GM19372 (cell line): ENCODE measurements at regions not wholly inside any gene's neighbourhood (a gene's known extent, or its start where the extent isn't known, plus 50 kb on each side); places are given as distances from the start of the nearest gene placed in this dataset.

Source experiments
- ATAC-seq: cut with Tn5 transposase; IDR thresholded peaks from one replicate; pipeline ENCODE4 v1.9.1; 2021; ENCODE audit warnings: mild to moderate bottlenecking, low read depth, moderate library complexity; ENCODE audit not compliant: unreplicated experiment

DNA sequence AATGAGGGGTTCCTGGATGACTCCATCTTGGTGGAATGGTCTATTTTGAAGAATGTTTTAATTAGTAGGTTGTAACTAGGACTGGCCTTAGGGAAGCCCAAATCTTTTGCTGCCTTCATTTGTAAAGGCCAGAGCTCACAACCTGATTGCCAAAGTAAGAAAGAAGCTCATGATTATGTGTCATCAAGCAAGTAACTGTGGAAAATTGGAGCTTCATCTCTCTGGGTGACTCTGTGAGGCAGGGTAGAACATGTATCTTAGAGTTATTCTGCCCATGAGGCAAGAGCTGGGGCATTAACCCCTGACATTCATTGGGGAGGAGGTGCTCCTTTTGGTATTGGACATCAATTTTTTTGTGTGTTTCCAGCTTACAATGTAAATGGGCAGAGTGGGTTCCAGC, 273.9 kb upstream of the JAG1 start:
- ATAC-seq, result no peak

DNA sequence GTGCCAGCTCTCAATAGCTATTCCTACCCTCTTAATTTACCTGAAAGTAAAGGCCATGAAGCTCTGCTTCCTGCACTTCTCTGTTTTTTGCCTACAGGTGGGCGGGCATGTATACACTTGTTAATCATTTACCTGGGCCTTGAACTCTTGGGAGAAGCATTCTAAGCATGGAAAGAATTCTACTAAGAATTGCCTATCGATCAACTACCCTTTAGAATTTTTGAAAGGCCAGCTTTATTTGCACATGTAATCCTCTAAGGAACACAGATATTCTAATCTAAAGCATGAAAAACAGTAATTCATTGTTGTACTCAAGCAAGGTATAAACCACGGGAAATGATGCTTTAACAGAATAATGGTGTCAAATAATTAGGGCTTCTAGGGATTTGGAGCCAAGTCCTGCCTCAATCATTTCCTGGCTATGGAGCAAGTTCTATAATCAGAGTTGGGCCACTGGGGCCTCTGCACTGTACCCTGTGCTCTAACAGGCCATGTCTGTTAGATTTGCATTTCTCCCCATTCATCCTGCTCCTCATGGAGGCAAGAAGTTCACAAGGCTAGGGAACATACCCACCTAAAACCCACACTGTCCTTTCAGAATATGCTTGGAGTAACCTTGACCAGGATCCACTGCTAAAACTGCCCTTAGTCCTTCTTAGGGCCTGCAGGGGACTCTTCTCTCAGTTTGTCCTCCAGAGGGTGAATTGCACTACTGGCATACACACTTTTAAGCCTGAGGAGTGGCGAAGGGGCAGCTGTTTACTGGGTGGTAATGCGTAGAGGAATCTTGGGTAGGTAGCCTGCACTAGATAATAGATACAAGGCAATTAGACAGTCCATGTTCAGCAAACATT, 276.4 kb upstream of the JAG1 start:
- ATAC-seq, result no peak

DNA sequence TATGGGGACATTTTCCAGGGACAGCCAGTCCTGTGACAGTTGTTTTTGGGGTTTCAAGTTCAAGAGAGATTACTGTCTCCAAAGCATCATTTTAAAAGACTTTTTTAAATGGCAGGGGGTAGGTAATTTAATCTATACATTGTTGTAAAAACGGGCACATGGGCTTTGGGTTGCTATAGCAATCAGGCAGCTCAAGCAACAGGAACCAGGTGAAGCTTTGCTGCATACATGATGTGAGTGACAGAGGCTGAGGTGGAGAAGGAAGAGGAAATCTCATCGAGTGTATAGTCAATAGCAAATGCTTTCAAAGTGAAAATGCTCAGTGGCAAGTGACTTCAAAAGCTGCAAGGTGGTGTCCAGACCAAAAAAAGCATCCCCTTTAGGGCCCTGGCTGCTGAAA, 277.4 kb upstream of the JAG1 start:
- no peak for ATAC-seq

DNA sequence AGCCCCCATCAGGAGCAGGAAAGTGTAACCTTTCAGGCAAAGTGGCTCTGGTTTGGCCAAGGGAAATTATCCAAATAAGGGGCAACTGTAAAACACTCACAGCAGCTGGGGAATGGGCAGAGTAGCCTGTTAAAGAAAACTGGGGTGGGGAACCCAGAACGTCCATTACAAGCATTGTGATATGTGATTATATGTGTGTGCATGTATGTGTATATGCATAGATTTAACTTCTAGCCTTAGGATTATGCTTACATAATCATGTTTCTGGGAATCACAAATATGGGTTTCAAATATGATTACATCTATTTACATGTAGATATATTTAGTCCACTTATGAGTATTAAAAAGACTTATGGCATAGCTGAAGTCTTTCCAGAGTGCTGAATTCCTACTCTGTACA, 278.1 kb upstream of the JAG1 start:
- no peak for ATAC-seq

DNA sequence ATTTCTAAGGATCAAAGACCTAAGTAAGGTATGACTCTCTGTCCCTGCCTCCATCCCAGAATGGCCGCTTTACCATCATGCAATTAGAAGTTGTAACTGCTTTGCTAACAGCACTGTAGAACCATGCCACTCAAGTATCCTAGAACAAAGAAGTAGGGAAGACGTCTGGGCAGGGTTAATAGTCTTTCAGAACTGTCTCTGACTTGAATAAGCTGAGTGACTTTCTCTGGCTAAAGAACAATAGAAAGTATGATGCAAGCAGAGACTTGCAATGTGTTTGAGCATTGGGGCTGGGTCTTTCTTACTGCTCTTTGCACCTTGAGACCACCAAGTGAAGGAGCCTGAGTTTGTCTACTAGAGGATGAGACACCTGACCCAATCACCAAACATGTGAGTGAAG, 279.6 kb upstream of the JAG1 start:
- no peak for ATAC-seq

DNA sequence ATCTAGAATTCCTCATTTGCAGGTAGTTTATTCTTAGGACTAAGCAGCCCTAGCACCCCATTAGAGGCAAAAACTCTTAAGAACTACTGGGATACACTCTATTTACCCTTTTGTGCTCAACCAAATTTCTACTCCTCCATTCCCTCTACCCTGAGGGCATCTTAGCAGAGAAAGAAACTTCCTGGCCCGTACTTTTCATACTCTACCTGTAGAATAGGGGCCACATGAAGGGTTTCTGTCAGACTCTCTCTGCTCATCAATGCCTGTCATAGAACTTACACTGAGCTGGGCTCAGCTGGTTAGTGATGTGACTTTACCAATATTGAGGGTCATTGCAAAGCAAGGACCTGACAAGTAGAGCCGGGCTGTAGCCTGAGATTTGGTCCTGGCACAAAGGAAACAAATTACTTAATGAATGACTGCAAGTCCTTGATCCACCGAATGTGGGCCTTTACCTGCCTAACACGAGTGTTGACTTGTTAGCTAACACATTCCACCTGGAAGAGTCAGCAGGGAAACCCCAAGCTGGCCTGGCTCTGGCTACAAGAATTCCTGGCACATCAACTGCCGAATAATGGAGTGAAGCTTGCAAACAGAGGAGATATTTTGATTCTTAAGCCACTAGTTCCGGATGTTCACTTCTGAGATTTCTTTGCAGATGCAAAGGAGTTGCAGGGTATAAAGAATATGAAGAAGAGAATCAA, 280.5 kb upstream of the JAG1 start:
- no peak for ATAC-seq

DNA sequence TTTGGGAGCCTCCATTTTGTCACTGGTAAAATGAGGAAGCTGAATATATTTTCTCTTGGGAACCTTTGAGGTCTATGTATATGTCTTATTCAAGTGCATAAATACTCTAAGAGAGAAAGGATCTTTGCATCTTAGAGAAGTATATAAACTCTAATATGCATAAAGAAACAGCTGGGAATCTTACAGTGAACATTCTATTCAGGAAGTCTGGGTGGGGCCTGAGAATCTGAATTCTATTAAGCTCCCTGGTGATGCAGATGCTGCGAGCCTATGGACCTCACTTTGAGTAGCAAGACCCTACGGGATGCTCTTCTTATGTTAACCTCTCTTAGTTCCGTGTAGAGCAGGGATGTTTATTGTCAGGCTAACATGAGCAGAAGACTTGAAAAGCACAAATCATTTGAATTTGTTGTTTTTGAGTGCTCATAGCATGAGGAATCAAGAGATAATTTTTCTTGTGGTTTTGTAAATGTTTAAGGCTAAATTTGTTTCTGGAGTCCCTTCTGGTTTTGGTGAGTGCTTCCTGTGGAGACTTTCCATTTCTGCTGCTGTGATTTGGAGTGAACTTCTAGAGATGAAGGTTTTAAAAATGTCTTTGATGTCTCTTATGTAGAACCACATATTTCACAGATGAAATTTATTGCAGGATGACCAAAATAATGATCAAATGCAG, 281.2 kb upstream of the JAG1 start:
- no peak for ATAC-seq

DNA sequence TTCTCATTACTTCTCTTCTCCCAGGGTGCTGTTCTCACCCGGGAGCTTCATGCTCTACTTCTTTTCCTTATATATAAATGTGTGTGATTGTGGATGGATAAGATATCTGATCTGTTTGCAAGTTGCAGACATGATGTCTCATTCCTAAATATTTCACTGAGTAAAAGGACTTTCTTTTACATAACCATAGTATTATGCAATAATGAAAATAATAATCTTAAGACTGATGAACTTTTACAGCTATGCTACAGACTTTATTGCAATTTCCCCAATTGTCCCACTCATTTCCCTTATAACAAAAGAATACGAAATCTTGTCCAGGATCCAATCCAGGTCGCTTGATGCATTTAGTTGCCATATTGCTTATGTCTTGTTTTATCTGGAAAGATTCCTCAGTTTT, 284.5 kb upstream of the JAG1 start:
- ATAC-seq, result no peak

DNA sequence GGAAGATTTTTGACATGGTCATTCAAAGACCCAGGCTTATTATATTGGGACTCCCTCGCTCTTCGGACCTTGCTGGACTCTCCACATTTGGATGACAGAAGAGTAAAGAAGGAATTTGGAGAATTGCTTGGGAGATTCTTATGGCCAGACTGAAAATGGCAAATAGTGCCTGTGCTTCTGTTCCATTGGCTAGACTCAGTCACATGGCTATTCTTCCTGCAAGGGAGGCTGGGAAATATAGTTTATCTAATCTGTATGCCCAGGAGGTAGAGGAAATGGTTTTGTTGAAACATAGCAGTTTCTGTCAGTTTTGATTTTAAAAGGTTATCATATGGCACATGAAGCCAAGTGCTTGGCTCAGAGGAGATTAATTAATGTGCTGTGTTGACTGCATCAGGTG, 286.6 kb upstream of the JAG1 start:
- no peak for ATAC-seq

DNA sequence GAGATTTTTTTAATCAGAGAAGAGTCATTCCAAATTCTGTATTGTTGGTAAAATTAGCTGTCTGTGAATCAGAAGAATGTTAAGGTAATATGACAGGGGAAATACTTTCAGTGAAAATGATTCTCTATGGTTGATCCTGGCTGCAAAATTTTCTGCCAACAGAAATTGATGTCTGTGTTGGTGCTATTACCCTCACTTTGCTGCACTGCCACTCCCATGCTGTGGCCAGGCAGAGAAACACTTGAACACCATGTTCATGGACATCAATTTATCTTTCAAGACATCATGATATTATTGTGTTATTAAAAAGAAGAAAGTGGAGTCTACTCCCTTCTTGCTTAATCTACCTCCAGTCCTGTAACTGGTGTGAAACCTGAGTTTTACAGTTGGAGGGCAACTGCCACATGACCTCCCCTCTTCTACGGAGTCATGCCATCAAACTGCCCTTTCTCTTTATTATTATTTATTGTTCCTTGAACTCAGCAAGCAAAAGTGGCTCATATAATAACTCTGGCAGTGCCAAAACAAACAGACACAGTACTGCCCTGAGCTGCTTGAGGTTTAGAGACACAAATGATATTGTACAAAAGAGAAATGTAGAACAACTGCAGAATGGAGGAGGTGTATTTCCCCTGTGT, 288.0 kb upstream of the JAG1 start:
- ATAC-seq, result no peak

DNA sequence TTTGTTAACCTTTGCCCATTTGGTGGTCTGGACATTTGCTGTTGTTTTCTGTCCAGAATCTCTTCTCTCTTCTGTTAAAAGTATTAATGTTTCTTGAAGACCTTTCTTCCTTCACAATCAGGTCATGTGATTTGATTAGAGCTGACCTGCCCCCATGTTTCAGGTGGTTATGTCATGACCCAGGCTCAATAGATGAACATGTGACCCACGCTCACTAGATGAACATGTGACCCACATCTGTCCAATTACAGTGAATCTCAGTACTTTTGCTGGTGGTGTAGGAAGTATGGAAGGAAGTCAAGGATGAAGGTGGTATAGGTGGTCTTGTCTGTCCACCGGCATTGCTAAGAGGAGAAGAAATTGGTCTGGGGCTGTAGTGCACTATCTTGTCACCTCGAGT, 289.1 kb upstream of the JAG1 start:
- no peak for ATAC-seq

DNA sequence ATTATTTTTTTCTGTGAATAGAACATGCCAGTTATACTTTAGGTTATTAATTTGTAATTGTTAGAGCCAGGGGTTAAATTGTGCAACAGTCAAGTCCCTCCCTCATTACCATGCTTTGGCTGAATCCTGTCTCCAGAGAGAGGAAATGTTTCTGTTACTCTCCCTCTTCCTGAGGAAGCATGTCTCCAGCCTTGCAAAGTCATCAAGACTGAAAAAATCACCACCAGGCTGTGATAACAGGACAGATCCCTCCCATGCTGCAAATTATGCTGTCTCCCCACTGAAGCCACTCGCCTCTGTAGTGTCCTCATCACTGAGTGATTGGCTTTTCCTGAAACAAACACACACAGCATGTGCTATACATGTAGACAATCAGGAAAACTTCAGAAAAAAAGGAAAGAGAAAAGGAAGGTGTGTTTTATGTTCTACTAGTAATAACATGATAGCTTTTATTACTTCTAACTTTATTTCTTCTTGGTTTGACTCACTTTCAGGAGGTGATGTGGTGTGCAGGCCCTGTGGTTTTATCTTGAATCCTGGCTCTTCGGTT, 290.0 kb upstream of the JAG1 start:
- no peak for ATAC-seq

DNA sequence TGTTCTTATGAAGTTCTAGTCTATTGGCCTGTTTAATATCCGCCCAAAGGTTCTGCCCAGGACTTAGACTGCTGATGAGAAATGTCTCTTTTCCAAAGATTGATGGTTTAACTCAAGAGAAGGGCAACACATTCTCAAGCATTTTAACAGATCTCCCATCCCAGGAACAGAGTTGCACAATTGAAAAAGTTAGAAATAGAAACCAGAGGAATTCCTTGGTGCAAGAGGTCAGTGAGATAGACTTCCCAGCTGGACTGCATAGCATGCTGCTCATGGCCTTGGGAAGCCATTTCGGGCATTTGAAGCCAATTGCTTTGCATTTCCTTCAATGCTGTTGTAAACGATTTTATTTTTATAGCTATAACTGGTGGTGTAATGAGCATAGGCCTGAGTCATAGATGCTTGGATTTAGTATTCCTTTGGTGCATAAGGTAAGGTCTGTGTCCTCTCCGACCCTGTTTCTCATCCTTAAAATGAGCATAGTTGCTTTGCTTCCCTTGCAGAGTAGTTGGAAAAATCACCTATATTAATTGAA, 292.2 kb upstream of the JAG1 start:
- ATAC-seq, result no peak

DNA sequence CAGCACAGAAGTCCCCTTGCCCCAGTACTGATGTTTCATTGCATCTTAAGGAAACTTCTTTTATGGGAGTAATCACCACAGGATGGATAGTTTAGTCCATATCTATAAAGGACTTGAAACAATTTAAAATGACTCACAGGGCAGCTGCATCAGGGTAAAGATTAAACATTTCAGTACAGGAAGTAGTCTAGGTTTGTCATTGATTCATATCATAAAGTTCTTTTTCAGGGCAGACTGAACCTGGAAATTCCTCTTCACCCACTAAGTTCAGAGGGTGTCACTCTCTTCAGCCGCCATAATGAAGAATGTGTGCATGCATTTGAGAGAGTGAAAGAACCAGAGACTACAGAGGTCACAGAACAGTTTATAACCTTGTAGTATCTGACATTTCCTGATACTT, 296.3 kb upstream of the JAG1 start:
- no peak for ATAC-seq

DNA sequence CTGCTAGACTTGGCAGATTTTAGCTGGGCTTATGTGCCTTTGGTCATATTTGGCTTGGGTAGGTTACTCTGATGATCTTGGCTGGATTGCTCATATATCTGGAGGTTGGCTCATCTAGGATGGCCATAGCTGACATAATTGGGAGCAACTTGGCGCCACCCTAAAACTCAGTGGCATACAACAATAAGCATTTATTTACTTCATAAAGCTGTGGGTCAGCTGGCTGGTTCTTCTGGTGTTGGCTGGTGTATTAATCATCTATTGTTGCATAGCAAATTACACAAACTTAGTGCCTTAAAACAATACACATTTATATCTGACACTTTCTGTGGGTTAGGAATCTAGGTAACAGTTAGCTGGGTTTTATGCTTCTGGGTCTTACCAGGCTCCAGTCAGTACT, 297.3 kb upstream of the JAG1 start:
- ATAC-seq, result no peak

DNA sequence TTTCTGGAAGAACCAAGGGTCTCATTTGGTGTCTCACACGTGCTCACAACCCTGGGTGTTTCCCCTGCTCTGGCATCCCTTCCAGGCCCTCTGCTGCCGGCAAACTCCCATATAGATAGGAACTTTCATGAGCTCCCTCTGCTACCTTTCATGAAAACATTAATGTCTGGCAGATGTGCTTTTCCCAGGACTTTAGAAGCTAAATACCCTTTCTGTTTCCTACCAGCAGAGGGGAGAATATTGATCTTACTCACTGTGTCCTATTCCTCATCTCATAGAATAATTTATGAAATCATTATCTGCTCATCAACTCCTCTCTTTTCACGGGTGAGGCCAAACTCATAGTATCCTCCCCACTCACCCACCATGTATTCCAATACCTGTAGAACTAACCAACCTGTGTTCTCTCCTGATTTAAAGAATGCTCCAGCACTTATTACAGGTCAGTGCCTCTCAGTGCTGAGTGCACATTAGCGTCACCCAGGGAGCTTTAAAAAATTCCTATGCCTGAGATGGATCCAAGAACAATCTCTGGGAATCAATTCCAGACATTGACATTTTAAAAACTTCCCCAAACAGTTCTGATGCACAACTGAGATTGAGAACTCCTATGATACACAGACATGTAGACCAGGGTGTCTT, 298.5 kb upstream of the JAG1 start:
- ATAC-seq, result no peak

DNA sequence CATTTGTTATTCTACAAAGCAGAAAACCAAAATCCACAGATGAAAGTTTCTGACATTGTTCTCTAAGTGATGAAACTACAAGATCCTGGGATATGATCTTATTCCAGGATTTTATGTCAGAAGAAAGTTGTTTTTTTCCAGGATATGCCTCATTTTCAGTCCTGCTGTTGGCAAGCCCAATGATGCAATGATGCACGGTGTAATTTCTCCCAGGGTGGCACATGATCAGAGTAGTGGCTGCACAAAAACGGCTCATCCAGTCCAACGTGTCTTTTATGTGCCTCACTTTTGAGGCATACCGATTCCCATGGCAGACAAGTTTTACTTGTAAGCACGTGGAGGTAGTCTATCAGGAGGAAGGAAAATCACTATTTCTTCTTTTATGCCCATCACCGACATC, 302.3 kb upstream of the JAG1 start:
- ATAC-seq, result no peak

DNA sequence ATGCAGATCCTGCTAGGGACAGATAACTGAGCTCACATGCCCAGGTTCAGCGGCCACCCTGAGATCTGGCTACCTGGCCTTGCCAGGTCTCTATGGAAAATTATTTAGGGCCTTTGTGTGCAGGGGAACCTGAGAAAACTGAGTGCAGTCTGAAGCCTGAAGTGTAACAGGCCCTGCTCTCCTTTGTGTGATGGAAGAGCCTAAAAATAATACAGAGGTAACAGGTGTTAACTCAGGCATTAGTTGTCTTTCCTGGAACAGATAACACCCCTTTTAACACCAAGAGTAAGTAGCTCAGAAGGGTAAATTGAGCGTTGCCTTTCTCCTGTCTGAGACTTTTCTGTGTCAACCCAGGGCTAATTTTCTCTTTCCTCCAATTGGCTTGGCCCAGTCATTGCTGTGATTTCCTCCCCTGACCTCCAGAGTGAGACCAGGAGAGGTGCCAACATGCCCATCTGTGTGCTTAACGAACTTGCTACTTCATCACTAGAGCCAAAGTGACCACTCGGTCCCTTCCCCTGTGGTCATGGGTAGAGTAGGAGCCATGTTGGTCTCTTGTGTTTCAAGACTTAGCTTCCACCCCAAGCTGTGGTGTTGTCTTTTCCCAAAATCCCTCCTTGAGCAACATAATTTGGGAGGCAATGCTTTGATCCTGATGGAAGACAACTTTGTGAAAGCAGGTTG, 304.4 kb upstream of the JAG1 start:
- ATAC-seq, result no peak

DNA sequence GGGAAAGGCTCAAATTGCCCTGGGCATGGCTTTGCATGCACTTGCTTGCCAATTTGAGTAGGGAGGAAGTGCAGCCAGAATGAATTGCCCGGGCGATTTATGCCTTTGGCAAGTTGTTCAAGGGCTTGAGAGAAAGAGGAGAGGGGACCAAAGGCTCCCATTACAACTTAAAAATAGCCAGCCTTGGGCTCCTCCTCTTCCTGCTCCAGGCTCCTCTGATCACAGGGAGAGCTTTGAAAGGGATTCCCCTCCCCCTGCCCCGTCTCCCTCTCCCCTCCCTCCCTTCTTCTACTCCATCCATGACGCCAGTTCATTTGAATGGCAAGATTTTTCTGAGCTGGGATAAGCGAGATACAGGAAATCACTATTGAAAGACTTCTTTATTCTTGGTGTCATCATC, 304.9 kb upstream of the JAG1 start:
- ATAC-seq, result no peak

DNA sequence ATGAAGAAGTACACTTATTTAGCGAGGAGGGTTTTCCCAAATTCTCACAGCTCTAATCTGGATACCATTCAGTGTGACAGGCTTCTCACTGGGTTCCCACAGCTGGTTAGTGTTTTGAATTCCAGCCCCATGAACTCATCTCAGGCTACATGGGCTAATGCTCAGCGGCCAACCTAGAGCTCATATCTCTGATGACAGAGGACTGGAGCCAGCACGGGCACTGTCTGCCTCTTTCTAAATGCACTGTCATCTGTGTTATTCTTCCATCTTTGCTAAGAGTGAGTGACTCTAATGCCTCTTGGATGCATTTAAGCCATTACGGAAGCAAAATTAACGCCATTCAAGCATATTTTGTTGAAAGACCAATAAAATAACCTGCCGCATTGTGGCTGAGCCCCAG, 308.9 kb upstream of the JAG1 start:
- ATAC-seq, result no peak
